ENCODE measurements at regions not wholly inside any gene's neighbourhood (a gene's known extent, or its start where the extent isn't known, plus 50 kb on each side); places are given as distances from the start of the nearest gene placed in this dataset.
"Not testable (repeated sequence)": the region's sequence is repeated elsewhere in the genome, so short reads cannot be mapped to it uniquely, and the experiment has no call there.

GRCh38 chr11:92046103-92046502 is 178.5 kb upstream of the FAT3 start:
- no peak for DNase-seq (ENCODE audit: low spot score)
- H3K4me3 Mint-ChIP-seq, result no peak overlapping the region
- H3K9me3 Mint-ChIP-seq, result peaks cover 9% of the 10 kb centered on the region
- no peaks in the 10 kb centered on the region for H3K27me3 Mint-ChIP-seq (ENCODE audit: low read depth)
- H3K4me1 Mint-ChIP-seq (ENCODE audit: low read depth), result no peaks in the 10 kb centered on the region
- H3K36me3 Mint-ChIP-seq (ENCODE audit: low read depth), result no peaks in the 10 kb centered on the region
- no peak overlapping the region for H3K27ac Mint-ChIP-seq

GRCh38 chr11:92045301-92045700 is 179.3 kb upstream of the FAT3 start:
- Mint-ChIP-seq H3K9me3 (peaks cover 9% of the 10 kb centered on the region), H3K27me3 (ENCODE audit: low read depth) (no peaks in the 10 kb centered on the region), H3K36me3 (ENCODE audit: low read depth) (no peaks in the 10 kb centered on the region), H3K27ac (no peak overlapping the region), H3K4me1 (ENCODE audit: low read depth) (no peaks in the 10 kb centered on the region), H3K4me3 (no peak overlapping the region)
- DNase-seq (ENCODE audit: low spot score), result no peak

GRCh38 chr11:92035488-92035887 is 189.1 kb upstream of the FAT3 start:
- no peaks in the 10 kb centered on the region for H3K4me1 Mint-ChIP-seq (ENCODE audit: low read depth)
- no peak for DNase-seq (ENCODE audit: low spot score)

GRCh38 chr11:92027136-92027535 is 197.5 kb upstream of the FAT3 start:
- DNase-seq (ENCODE audit: low spot score); H3K27me3 Mint-ChIP-seq (ENCODE audit: low read depth); H3K4me1 Mint-ChIP-seq (ENCODE audit: low read depth); H3K36me3 Mint-ChIP-seq (ENCODE audit: low read depth); H3K27ac Mint-ChIP-seq; H3K4me3 Mint-ChIP-seq: not testable (repeated sequence)
- peaks cover 16% of the 10 kb centered on the region for H3K9me3 Mint-ChIP-seq

More at GRCh38 chr11:92035488-92035887, 189.1 kb upstream of the FAT3 start:
- Mint-ChIP-seq H3K27me3 (ENCODE audit: low read depth) (no peaks in the 10 kb centered on the region), H3K4me3 (no peak overlapping the region), H3K9me3 (peaks cover 14% of the 10 kb centered on the region), H3K36me3 (ENCODE audit: low read depth) (no peaks in the 10 kb centered on the region), H3K27ac (no peak overlapping the region)

GRCh38 chr11:92026664-92027063 is 198.0 kb upstream of the FAT3 start:
- H3K4me3 Mint-ChIP-seq, result no peak overlapping the region
- no peaks in the 10 kb centered on the region for H3K4me1 Mint-ChIP-seq (ENCODE audit: low read depth)
- H3K9me3 Mint-ChIP-seq, result peaks cover 16% of the 10 kb centered on the region
- no peaks in the 10 kb centered on the region for H3K27me3 Mint-ChIP-seq (ENCODE audit: low read depth)
- no peak overlapping the region for H3K27ac Mint-ChIP-seq
- H3K36me3 Mint-ChIP-seq (ENCODE audit: low read depth), result no peaks in the 10 kb centered on the region
- DNase-seq (ENCODE audit: low spot score), result no peak

- Mint-ChIP-seq H3K36me3 (ENCODE audit: low read depth) (no peaks in the 10 kb centered on the region), H3K27ac (no peak overlapping the region)
These were observed 199.8 kb upstream of the FAT3 start for GRCh38 chr11:92024788-92025187.

GRCh38 chr11:92022499-92022898 is 202.1 kb upstream of the FAT3 start:
- no peak for DNase-seq (ENCODE audit: low spot score)
- H3K27ac Mint-ChIP-seq, result no peak overlapping the region
- H3K4me1 Mint-ChIP-seq (ENCODE audit: low read depth), result no peaks in the 10 kb centered on the region
- no peak overlapping the region for H3K4me3 Mint-ChIP-seq
- H3K36me3 Mint-ChIP-seq (ENCODE audit: low read depth), result no peaks in the 10 kb centered on the region
- H3K27me3 Mint-ChIP-seq (ENCODE audit: low read depth), result no peaks in the 10 kb centered on the region
- H3K9me3 Mint-ChIP-seq, result peaks cover 28% of the 10 kb centered on the region

More at GRCh38 chr11:92024788-92025187, 199.8 kb upstream of the FAT3 start:
- no peaks in the 10 kb centered on the region for H3K27me3 Mint-ChIP-seq (ENCODE audit: low read depth)
- H3K4me1 Mint-ChIP-seq (ENCODE audit: low read depth), result no peaks in the 10 kb centered on the region
- peaks cover 23% of the 10 kb centered on the region for H3K9me3 Mint-ChIP-seq
- DNase-seq (ENCODE audit: low spot score), result no peak
- H3K4me3 Mint-ChIP-seq, result no peak overlapping the region

- DNase-seq (ENCODE audit: low spot score), result no peak
- H3K27me3 Mint-ChIP-seq (ENCODE audit: low read depth), result no peaks in the 10 kb centered on the region
- H3K4me3 Mint-ChIP-seq, result no peak overlapping the region
- H3K4me1 Mint-ChIP-seq (ENCODE audit: low read depth), result no peaks in the 10 kb centered on the region
- H3K27ac Mint-ChIP-seq, result no peak overlapping the region
- H3K9me3 Mint-ChIP-seq, result peaks cover 24% of the 10 kb centered on the region
- H3K36me3 Mint-ChIP-seq (ENCODE audit: low read depth), result no peaks in the 10 kb centered on the region
These were observed 206.3 kb upstream of the FAT3 start for GRCh38 chr11:92018332-92018731.

GRCh38 chr11:92008249-92008648 is 216.4 kb upstream of the FAT3 start:
- DNase-seq (ENCODE audit: low spot score), result no peak
- Mint-ChIP-seq H3K4me1 (ENCODE audit: low read depth) (no peaks in the 10 kb centered on the region), H3K27me3 (ENCODE audit: low read depth) (no peaks in the 10 kb centered on the region), H3K27ac (no peak overlapping the region), H3K9me3 (peaks cover 20% of the 10 kb centered on the region), H3K4me3 (no peak overlapping the region), H3K36me3 (ENCODE audit: low read depth) (no peaks in the 10 kb centered on the region)

- H3K36me3 Mint-ChIP-seq (ENCODE audit: low read depth), result no peaks in the 10 kb centered on the region
- no peak overlapping the region for H3K4me3 Mint-ChIP-seq
- DNase-seq (ENCODE audit: low spot score), result no peak
- H3K4me1 Mint-ChIP-seq (ENCODE audit: low read depth), result no peaks in the 10 kb centered on the region
- no peaks in the 10 kb centered on the region for H3K27me3 Mint-ChIP-seq (ENCODE audit: low read depth)
- no peak overlapping the region for H3K27ac Mint-ChIP-seq
- peaks cover 3% of the 10 kb centered on the region for H3K9me3 Mint-ChIP-seq
These were observed 222.1 kb upstream of the FAT3 start for GRCh38 chr11:92002568-92002967.

GRCh38 chr11:91998481-91998880 is 226.1 kb upstream of the FAT3 start:
- no peak for DNase-seq (ENCODE audit: low spot score)

GRCh38 chr11:91997226-91997625 is 227.4 kb upstream of the FAT3 start:
- Mint-ChIP-seq H3K27me3 (ENCODE audit: low read depth) (no peaks in the 10 kb centered on the region), H3K27ac (no peak overlapping the region), H3K4me1 (ENCODE audit: low read depth) (no peaks in the 10 kb centered on the region), H3K9me3 (peaks cover 3% of the 10 kb centered on the region), H3K36me3 (ENCODE audit: low read depth) (no peaks in the 10 kb centered on the region), H3K4me3 (no peak overlapping the region)
- DNase-seq (ENCODE audit: low spot score), result no peak

More at GRCh38 chr11:91998481-91998880, 226.1 kb upstream of the FAT3 start:
- H3K9me3 Mint-ChIP-seq, result peaks cover 3% of the 10 kb centered on the region
- H3K36me3 Mint-ChIP-seq (ENCODE audit: low read depth), result no peaks in the 10 kb centered on the region
- H3K27me3 Mint-ChIP-seq (ENCODE audit: low read depth), result no peaks in the 10 kb centered on the region
- H3K4me1 Mint-ChIP-seq (ENCODE audit: low read depth), result no peaks in the 10 kb centered on the region
- no peak overlapping the region for H3K4me3 Mint-ChIP-seq
- H3K27ac Mint-ChIP-seq, result no peak overlapping the region

GRCh38 chr11:91996526-91996925 is 228.1 kb upstream of the FAT3 start:
- no peak overlapping the region for H3K4me3 Mint-ChIP-seq
- H3K27ac Mint-ChIP-seq, result no peak overlapping the region
- H3K4me1 Mint-ChIP-seq (ENCODE audit: low read depth), result no peaks in the 10 kb centered on the region
- no peaks in the 10 kb centered on the region for H3K27me3 Mint-ChIP-seq (ENCODE audit: low read depth)
- no peak for DNase-seq (ENCODE audit: low spot score)
- peaks cover 3% of the 10 kb centered on the region for H3K9me3 Mint-ChIP-seq
- H3K36me3 Mint-ChIP-seq (ENCODE audit: low read depth), result no peaks in the 10 kb centered on the region

GRCh38 chr11:91988443-91988842 is 236.2 kb upstream of the FAT3 start:
- H3K36me3 Mint-ChIP-seq (ENCODE audit: low read depth); H3K27ac Mint-ChIP-seq; H3K4me1 Mint-ChIP-seq (ENCODE audit: low read depth); H3K27me3 Mint-ChIP-seq (ENCODE audit: low read depth); H3K4me3 Mint-ChIP-seq; DNase-seq (ENCODE audit: low spot score): not testable (repeated sequence)
- H3K9me3 Mint-ChIP-seq, result peaks cover 13% of the 10 kb centered on the region

- DNase-seq (ENCODE audit: low spot score), result no peak
- no peak overlapping the region for H3K4me3 Mint-ChIP-seq
- no peaks in the 10 kb centered on the region for H3K36me3 Mint-ChIP-seq (ENCODE audit: low read depth)
- H3K27me3 Mint-ChIP-seq (ENCODE audit: low read depth), result no peaks in the 10 kb centered on the region
- H3K27ac Mint-ChIP-seq, result no peak overlapping the region
- peaks cover 20% of the 10 kb centered on the region for H3K9me3 Mint-ChIP-seq
- H3K4me1 Mint-ChIP-seq (ENCODE audit: low read depth), result no peaks in the 10 kb centered on the region
These were observed 238.4 kb upstream of the FAT3 start for GRCh38 chr11:91986218-91986617.
